Astrocyte (in vitro differentiated cells and primary cell): ENCODE measurements at regions not wholly inside any gene's neighbourhood (a gene's known extent, or its start where the extent isn't known, plus 50 kb on each side); places are given as distances from the start of the nearest gene placed in this dataset.

ENCODE experiments used
- EZH2 ChIP-seq: IDR thresholded peaks from 2 replicates; pipeline ENCODE4 v1.6.1; 2012; ENCODE audit warnings: mild to moderate bottlenecking, low read length, inconsistent platforms; ENCODE audit not compliant: insufficient read depth
- TF ChIP-seq, protein P1 (sequence below): IDR thresholded peaks from 2 replicates; pipeline ENCODE4 v1.5.1; 2011; ENCODE audit warnings: low read depth, mild to moderate bottlenecking, inconsistent platforms, low read length, moderate library complexity; ENCODE audit not compliant: insufficient read depth

DNA sequence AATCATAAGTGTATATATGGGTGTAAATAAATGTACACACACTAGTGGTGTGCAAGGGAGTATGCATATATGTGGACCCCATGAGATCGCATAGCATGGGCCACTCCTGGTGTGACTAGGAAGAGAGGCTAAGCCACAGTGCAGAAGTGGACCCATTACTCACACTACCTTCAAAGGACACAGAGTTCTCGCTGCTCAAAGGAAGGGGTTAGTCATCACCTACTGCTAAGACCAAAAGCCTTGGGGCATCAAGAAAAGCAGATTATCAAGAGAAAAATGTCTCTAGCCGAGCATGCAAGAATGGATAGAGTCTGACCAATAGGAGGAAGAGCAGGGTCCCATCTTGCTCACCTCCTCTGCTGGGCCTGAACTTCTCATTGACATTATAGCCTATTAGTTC is 195.5 kb downstream of the MAFB start:
- TF ChIP-seq, protein P1, sequence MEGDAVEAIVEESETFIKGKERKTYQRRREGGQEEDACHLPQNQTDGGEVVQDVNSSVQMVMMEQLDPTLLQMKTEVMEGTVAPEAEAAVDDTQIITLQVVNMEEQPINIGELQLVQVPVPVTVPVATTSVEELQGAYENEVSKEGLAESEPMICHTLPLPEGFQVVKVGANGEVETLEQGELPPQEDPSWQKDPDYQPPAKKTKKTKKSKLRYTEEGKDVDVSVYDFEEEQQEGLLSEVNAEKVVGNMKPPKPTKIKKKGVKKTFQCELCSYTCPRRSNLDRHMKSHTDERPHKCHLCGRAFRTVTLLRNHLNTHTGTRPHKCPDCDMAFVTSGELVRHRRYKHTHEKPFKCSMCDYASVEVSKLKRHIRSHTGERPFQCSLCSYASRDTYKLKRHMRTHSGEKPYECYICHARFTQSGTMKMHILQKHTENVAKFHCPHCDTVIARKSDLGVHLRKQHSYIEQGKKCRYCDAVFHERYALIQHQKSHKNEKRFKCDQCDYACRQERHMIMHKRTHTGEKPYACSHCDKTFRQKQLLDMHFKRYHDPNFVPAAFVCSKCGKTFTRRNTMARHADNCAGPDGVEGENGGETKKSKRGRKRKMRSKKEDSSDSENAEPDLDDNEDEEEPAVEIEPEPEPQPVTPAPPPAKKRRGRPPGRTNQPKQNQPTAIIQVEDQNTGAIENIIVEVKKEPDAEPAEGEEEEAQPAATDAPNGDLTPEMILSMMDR = no peak
- no peak for TF ChIP-seq EZH2
